ENCODE measurements at regions not wholly inside any gene's neighbourhood (a gene's known extent, or its start where the extent isn't known, plus 50 kb on each side); places are given as distances from the start of the nearest gene placed in this dataset.

- TF ChIP-seq POLR2A (IDR thresholded peaks at IDR 0.05) = no peak
- no peak for TF ChIP-seq CTCF (IDR thresholded peaks at IDR 0.05)
Measured at GRCh38 chr2:118580107-118580506, 267.3 kb downstream of the EN1 start.

Measured in adrenal gland (tissue), 5 donors.